BLaER1 treated with 17β-estradiol and CSF1 and Interleukin-3, amounts not matched to agents 10 nM and 100 nM (cell line): ENCODE measurements at regions not wholly inside any gene's neighbourhood (a gene's known extent, or its start where the extent isn't known, plus 50 kb on each side); places are given as distances from the start of the nearest gene placed in this dataset.
"Not testable (repeated sequence)": the region's sequence is repeated elsewhere in the genome, so short reads cannot be mapped to it uniquely, and the experiment has no call there.

ENCODE experiments used
- H3K27ac ChIP-seq, 11 experiments: shearing (Covaris generic); formaldehyde crosslinking; 2 replicates each; pipeline ENCODE4 v1.8.1; 2022
- H3K27me3 ChIP-seq, 11 experiments: shearing (Covaris generic); formaldehyde crosslinking; 2 replicates each; pipeline ENCODE4 v1.8.1; 2022
- H3K36me3 ChIP-seq, 11 experiments: shearing (Covaris generic); formaldehyde crosslinking; 2 replicates each; pipeline ENCODE4 v1.8.1; 2022
- H3K4me1 ChIP-seq, 10 experiments: shearing (Covaris generic); formaldehyde crosslinking; 2 replicates each; pipeline ENCODE4 v1.8.1; 2022
- H3K4me2 ChIP-seq, 11 experiments: shearing (Covaris generic); formaldehyde crosslinking; 2 replicates each; pipeline ENCODE4 v1.8.1; 2022
- H3K4me3 ChIP-seq, 10 experiments: shearing (Covaris generic); formaldehyde crosslinking; 2 replicates each; pipeline ENCODE4 v1.8.1; 2022
- H3K9ac ChIP-seq, 11 experiments: shearing (Covaris generic); formaldehyde crosslinking; 2 replicates each; pipeline ENCODE4 v1.8.1; 2022
- H3K9me3 ChIP-seq, 11 experiments: shearing (Covaris generic); formaldehyde crosslinking; replicated peaks in 1 of 11; 2 replicates each; pipeline ENCODE4 v1.8.1; 2022
- H4K20me1 ChIP-seq, 11 experiments: shearing (Covaris generic); formaldehyde crosslinking; 2 replicates each; pipeline ENCODE4 v1.8.1; 2022
- Cebpa-rat ChIP-seq, 11 experiments: shearing (Covaris generic); IDR thresholded peaks; 2 replicates each; pipeline ENCODE4 v1.8.1; 2022

DNA sequence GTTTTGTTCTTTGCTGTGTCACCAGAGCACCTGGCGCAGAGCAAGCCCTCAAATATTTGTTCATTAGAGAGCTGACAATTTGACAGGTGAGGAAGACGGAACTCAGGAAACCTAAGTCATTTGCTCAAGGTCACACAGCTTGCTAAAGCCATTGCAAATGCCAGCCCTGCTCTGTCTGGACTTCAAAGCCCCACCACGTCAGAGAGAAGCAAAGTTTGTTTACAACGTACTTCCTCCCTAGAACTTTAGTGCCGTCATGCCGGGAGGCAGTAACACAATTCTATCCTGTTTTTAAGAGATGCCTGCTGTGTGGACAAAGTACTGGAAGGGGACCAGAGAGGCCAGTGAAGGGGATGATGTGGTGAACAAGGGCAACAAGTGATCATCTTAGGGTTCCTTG is 216.6 kb upstream of the PRICKLE2 start:
- Histone ChIP-seq H3K4me3 (no peak overlapping the region), H3K36me3 (no peaks in the 10 kb centered on the region), H3K4me1 (no peaks in the 10 kb centered on the region), H3K27me3 (peaks cover 0 to 15% (median 6%) of the 10 kb centered on the region in 11 experiments; a peak in 13 of 22 replicates), H3K9ac (no peak overlapping the region), H3K9me3 (peaks cover 11 to 18% (median 14%) of the 10 kb centered on the region in 11 experiments), H4K20me1 (no peaks in the 10 kb centered on the region), H3K4me2 (no peak overlapping the region), H3K27ac (no peak overlapping the region)
- TF ChIP-seq Cebpa-rat (IDR thresholded peaks at IDR 0.05): no peak

DNA sequence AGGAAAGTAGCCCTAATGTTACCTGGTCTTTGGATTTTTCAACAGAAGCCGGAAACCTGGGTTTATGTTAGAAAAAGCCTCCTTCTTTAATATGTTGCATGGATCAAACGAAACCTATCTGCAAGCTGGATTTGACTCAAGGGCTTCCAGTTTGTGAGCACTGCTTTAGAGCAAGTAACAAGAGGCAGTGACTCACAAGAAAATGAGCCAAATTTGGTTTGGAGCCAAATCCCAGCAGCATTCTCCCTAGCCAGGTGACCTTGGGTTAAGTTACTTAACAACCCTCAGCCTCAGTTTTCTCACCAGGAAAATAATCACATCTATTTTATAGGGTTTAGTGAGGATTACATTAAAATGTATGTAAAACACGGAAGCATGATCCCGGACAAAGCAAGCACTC is 215.2 kb upstream of the PRICKLE2 start:
- no peaks in the 10 kb centered on the region for H3K4me1 ChIP-seq
- no peaks in the 10 kb centered on the region for H4K20me1 ChIP-seq
- no peak overlapping the region for H3K4me2 ChIP-seq
- H3K27ac ChIP-seq: no peak overlapping the region
- H3K36me3 ChIP-seq: no peaks in the 10 kb centered on the region
- no peak overlapping the region for H3K4me3 ChIP-seq
- no peak for TF ChIP-seq Cebpa-rat (IDR thresholded peaks at IDR 0.05)
- H3K9ac ChIP-seq: no peak overlapping the region
- peaks cover 0 to 11% (median 6%) of the 10 kb centered on the region in 11 experiments; a peak in 13 of 22 replicates for H3K27me3 ChIP-seq
- peaks cover 25 to 30% (median 26%) of the 10 kb centered on the region in 11 experiments for H3K9me3 ChIP-seq

DNA sequence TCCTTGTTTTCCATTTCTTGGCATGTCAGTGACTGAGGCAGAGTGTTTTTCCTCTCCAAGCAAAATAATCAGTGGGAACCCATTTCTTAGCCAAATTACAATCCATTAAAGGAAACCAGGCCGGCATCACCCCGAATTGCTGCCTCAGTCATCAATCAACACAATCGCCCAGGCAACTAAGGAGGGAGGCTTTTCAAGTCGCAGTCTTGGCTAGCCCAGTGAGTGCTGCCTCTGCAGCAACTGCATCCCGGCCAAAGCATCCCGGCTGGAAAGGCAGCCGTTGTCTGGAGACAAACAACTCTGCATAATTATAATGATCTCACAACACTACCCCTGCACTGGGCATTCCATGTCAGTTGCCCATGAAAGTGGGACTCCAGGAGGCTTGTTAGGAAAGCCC is 213.5 kb upstream of the PRICKLE2 start:
- H3K4me1 ChIP-seq: no peaks in the 10 kb centered on the region
- no peak overlapping the region for H3K9ac ChIP-seq
- H3K4me3 ChIP-seq: no peak overlapping the region
- H3K4me2 ChIP-seq: no peak overlapping the region
- no peak overlapping the region for H3K27ac ChIP-seq
- no peaks in the 10 kb centered on the region for H4K20me1 ChIP-seq
- H3K36me3 ChIP-seq: no peaks in the 10 kb centered on the region
- H3K9me3 ChIP-seq: peaks cover 29 to 37% (median 33%) of the 10 kb centered on the region in 11 experiments
- no peak for TF ChIP-seq Cebpa-rat (IDR thresholded peaks at IDR 0.05)
- no peaks in the 10 kb centered on the region for H3K27me3 ChIP-seq

DNA sequence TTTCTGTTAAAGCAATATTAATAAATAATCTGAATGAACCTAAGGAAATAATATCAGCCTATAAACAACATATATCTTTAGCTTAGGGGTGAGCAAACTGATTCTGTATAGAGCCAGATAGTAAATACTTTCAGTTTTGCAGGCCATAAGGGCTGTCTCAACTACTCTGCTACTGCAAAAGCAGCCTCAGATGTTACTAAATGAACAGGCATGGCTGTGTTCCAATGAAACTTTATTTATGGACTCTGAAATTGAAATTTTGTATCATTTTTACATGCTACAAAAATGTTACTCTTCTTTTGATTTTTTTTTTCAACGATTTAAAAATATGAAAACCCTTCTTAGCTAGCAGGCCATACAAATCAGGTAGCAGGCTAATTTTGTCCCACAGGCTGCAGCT is 212.8 kb upstream of the PRICKLE2 start:
- Histone ChIP-seq H3K4me1 (no peaks in the 10 kb centered on the region), H3K27ac (no peak overlapping the region), H3K36me3 (no peaks in the 10 kb centered on the region), H3K4me2 (no peak overlapping the region), H3K9me3 (peaks cover 34 to 43% (median 40%) of the 10 kb centered on the region in 11 experiments), H3K27me3 (no peaks in the 10 kb centered on the region), H4K20me1 (no peaks in the 10 kb centered on the region), H3K9ac (no peak overlapping the region), H3K4me3 (no peak overlapping the region)
- TF ChIP-seq Cebpa-rat (IDR thresholded peaks at IDR 0.05): no peak

DNA sequence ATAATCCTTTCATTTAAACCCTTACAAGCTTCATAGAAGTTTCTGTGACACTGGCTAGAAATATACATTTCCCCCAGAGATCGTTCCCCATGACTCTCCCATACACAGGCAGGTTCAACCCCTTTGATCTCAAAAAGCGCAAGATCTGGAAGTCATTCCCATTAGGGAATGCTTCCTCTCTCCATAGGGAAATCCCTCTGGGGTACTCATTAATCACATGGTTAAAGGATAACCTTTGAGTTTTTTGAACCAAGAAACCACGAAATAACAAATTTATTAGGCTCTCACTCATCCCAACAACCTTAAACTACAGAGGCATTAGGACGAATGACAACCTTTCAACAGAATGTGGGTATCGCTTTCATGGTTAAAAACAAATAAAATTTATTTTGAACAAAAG is 211.9 kb upstream of the PRICKLE2 start:
- no peak for TF ChIP-seq Cebpa-rat (IDR thresholded peaks at IDR 0.05)
- no peak overlapping the region for H3K9ac ChIP-seq
- no peaks in the 10 kb centered on the region for H4K20me1 ChIP-seq
- H3K27ac ChIP-seq: no peak overlapping the region
- H3K9me3 ChIP-seq: peaks cover 34 to 48% (median 42%) of the 10 kb centered on the region in 11 experiments
- H3K36me3 ChIP-seq: no peaks in the 10 kb centered on the region
- no peak overlapping the region for H3K4me3 ChIP-seq
- H3K27me3 ChIP-seq: no peaks in the 10 kb centered on the region
- H3K4me2 ChIP-seq: no peak overlapping the region
- H3K4me1 ChIP-seq: no peaks in the 10 kb centered on the region

DNA sequence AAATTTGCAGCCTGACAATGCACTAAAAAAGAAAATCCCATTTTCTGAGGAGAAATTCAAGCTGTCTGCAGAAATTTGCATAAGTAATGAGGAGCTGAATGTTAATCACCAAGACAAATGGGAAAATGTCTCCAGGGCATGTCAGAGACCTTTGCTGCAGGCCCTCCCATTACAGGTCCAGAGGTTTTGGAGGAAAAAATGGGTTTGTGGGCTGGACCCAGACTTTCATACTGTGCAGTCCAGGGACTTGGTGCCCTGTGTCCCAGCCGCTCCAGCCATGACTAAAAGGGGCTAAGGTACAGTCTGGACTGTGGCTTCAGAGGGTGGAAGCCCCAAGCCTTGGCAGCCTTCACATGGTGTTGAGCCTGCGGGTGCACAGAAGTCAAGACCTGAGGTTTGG is 209.8 kb upstream of the PRICKLE2 start:
- not testable (repeated sequence) for H3K27ac ChIP-seq, H3K4me1 ChIP-seq, H3K4me2 ChIP-seq, H4K20me1 ChIP-seq, H3K9ac ChIP-seq, H3K27me3 ChIP-seq, H3K4me3 ChIP-seq, H3K36me3 ChIP-seq
- peaks cover 37 to 55% (median 42%) of the 10 kb centered on the region in 11 experiments for H3K9me3 ChIP-seq

DNA sequence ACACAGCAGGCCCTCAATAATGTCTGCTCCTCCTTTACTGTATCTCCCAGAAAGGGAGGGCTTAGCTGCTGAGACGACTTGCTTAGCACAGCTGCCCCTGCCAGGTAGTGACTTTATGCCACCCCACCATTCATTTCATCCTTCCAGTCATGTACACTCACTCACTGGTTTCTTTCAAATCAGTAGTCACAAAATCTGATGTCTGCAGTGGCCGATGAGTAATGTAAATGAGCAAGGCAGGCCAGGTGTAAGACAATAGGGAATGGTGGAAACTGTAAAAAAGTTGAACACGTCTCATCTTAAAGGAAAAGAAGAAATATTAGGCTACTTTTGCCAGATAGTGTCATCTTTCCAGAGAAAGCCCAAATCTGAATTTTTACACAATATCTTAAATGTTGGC is 207.6 kb upstream of the PRICKLE2 start:
- H3K4me2 ChIP-seq: no peak overlapping the region
- no peak overlapping the region for H3K9ac ChIP-seq
- H4K20me1 ChIP-seq: no peaks in the 10 kb centered on the region
- no peak for TF ChIP-seq Cebpa-rat (IDR thresholded peaks at IDR 0.05)
- H3K27ac ChIP-seq: no peak overlapping the region
- peaks cover 37 to 55% (median 42%) of the 10 kb centered on the region in 11 experiments for H3K9me3 ChIP-seq
- H3K27me3 ChIP-seq: no peaks in the 10 kb centered on the region
- no peaks in the 10 kb centered on the region for H3K36me3 ChIP-seq
- H3K4me3 ChIP-seq: no peak overlapping the region
- H3K4me1 ChIP-seq: no peaks in the 10 kb centered on the region

DNA sequence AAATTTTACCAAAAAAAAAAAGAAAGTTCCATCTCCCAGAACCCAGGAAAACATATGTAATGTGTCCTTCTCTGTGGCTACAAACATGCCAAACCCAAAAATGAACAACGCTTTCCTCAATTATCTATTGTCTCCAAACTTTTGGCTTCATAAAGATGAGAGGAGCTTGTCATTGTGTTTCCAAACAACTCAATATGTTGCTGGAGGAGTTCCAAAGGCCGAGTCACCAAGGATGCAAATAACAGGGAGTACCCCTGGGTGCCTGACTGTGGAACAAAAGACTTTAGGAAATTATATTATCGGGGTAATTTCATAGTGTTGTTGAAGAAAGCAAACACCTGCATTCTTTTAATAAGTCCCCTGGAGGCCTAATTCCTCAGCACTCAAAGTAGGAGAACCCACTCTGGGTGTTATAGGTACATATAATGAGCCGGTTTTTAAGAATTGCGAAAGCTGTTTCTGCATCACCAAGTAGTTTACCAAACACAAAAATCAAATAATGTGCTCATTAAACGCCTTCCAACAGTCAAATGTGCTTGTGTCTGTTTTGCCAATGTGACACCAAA is 206.3 kb upstream of the PRICKLE2 start:
- Histone ChIP-seq H3K9me3 (peaks cover 32 to 50% (median 37%) of the 10 kb centered on the region in 11 experiments), H3K4me3 (no peak overlapping the region), H3K27ac (no peak overlapping the region), H3K4me2 (no peak overlapping the region), H3K4me1 (no peaks in the 10 kb centered on the region), H3K9ac (no peak overlapping the region), H4K20me1 (no peaks in the 10 kb centered on the region), H3K36me3 (no peaks in the 10 kb centered on the region), H3K27me3 (no peaks in the 10 kb centered on the region)
- no peak for TF ChIP-seq Cebpa-rat (IDR thresholded peaks at IDR 0.05)

DNA sequence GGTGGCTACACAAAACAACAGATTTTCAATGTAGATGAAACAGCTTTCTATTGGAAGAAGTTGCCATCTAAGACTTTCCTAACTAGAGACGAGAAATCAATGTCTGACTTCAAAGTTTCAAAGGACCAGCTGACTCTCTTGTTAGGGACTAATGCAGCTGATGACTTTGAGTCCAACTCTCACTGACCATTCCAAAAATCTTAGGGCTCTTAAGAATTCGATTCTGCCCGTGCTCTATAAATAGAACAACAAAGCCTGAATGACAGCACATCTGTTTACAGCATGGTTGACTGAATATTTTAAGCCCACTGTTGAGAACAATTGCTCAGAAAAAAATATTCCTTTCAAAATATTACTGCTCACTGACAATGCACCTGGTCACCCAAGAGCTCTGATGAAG is 202.4 kb upstream of the PRICKLE2 start:
- Histone ChIP-seq H3K4me2 (no peak overlapping the region), H3K27ac (no peak overlapping the region), H3K36me3 (no peaks in the 10 kb centered on the region), H3K27me3 (no peaks in the 10 kb centered on the region), H3K9me3 (peaks cover 0 to 11% (median under 1%) of the 10 kb centered on the region in 11 experiments; a peak in 4 of 22 replicates), H3K4me3 (no peak overlapping the region), H3K9ac (no peak overlapping the region), H3K4me1 (no peaks in the 10 kb centered on the region), H4K20me1 (no peaks in the 10 kb centered on the region)
- TF ChIP-seq Cebpa-rat (IDR thresholded peaks at IDR 0.05): no peak

DNA sequence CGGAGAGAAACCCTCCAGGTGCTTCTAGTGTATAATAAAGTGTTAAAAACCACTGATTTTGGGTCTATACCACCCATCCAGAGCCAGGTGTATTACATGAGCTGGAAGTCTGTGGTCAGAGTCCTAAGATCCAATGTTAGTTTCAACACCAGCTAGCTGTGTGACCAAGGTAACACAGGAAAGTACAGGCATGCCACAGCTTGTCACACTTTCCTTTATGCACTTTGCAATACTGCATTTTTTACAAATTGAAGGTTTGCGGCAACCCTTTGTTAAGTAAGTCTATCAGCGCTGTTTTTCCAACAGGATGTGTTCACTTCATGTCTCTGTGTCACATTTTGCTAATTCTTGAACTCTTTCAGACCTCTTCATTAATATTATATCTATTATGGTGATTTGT is 201.3 kb upstream of the PRICKLE2 start:
- no peaks in the 10 kb centered on the region for H3K27me3 ChIP-seq
- no peak overlapping the region for H3K27ac ChIP-seq
- H3K4me3 ChIP-seq: no peak overlapping the region
- no peaks in the 10 kb centered on the region for H3K4me1 ChIP-seq
- H3K9ac ChIP-seq: no peak overlapping the region
- H3K36me3 ChIP-seq: no peaks in the 10 kb centered on the region
- H4K20me1 ChIP-seq: no peaks in the 10 kb centered on the region
- no peak for TF ChIP-seq Cebpa-rat (IDR thresholded peaks at IDR 0.05)
- H3K9me3 ChIP-seq: peaks cover 0 to 7% (median 0%) of the 10 kb centered on the region in 11 experiments; a peak in 4 of 22 replicates
- H3K4me2 ChIP-seq: no peak overlapping the region
